ENCODE measurements at regions not wholly inside any gene's neighbourhood (a gene's known extent, or its start where the extent isn't known, plus 50 kb on each side); places are given as distances from the start of the nearest gene placed in this dataset.

- no peak for TF ChIP-seq CTCF (IDR thresholded peaks at IDR 0.05; ENCODE audit: insufficient read depth, low read depth, low read length)
- no peak for TF ChIP-seq EZH2 (IDR thresholded peaks at IDR 0.05; ENCODE audit: insufficient read depth, low read length)
Measured at GRCh38 chr7:46886669-46887374, 695.1 kb downstream of the TNS3 start.
